ENCODE measurements at regions not wholly inside any gene's neighbourhood (a gene's known extent, or its start where the extent isn't known, plus 50 kb on each side); places are given as distances from the start of the nearest gene placed in this dataset.

DNA sequence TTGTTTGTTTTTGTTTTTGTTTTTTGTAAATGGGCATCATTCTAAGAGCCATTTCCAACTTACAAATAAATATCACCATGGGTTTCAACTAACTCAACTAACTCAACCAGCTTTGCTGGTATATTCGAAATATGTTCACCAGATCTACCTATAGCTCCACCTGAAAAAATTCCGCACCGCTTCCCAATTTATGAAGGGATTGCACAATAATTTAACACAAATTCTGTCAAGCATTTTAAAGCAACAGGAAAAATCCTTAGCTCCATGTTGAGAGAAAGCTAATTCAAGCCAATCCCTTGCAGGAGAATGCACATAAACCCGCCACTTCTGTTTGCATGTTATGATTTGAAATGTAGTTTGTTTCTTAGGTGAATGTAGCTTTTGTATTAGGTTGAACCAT is 417.8 kb downstream of the EFNB2 start:
- no peaks in the 10 kb centered on the region for H3K4me1 ChIP-seq (ENCODE audit: insufficient read depth, low read length, severe bottlenecking)
- H3K9me2 ChIP-seq (ENCODE audit: low read depth, low read length): no peaks in the 10 kb centered on the region
- no peaks in the 10 kb centered on the region for H3K27me3 ChIP-seq (ENCODE audit: insufficient read depth, low read length)
- H3K36me3 ChIP-seq (ENCODE audit: insufficient read depth, low read length): no peaks in the 10 kb centered on the region
- H3K4me2 ChIP-seq (ENCODE audit: low read length): no peak overlapping the region
- H4K20me1 ChIP-seq (ENCODE audit: insufficient read depth, low read length): no peaks in the 10 kb centered on the region
- no peak overlapping the region for H3K9ac ChIP-seq (ENCODE audit: low read length)
- no peak overlapping the region for H2AFZ ChIP-seq (ENCODE audit: low read length)
- H3K27ac ChIP-seq (ENCODE audit: low read depth, low read length, poor library complexity, severe bottlenecking): no peak overlapping the region
- H3K4me3 ChIP-seq (ENCODE audit: low read depth, low read length, poor library complexity, severe bottlenecking): no peak overlapping the region
- no peak for TF ChIP-seq EZH2 (IDR thresholded peaks at IDR 0.05; ENCODE audit: borderline replicate concordance, low read length)
- TF ChIP-seq, protein P1, sequence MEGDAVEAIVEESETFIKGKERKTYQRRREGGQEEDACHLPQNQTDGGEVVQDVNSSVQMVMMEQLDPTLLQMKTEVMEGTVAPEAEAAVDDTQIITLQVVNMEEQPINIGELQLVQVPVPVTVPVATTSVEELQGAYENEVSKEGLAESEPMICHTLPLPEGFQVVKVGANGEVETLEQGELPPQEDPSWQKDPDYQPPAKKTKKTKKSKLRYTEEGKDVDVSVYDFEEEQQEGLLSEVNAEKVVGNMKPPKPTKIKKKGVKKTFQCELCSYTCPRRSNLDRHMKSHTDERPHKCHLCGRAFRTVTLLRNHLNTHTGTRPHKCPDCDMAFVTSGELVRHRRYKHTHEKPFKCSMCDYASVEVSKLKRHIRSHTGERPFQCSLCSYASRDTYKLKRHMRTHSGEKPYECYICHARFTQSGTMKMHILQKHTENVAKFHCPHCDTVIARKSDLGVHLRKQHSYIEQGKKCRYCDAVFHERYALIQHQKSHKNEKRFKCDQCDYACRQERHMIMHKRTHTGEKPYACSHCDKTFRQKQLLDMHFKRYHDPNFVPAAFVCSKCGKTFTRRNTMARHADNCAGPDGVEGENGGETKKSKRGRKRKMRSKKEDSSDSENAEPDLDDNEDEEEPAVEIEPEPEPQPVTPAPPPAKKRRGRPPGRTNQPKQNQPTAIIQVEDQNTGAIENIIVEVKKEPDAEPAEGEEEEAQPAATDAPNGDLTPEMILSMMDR (IDR thresholded peaks at IDR 0.05; ENCODE audit: low read length): no peak
- H3K79me2 ChIP-seq (ENCODE audit: insufficient read depth, low read length): no peaks in the 10 kb centered on the region
- no peaks in the 10 kb centered on the region for H3K9me3 ChIP-seq (ENCODE audit: low read length)
- H3F3A ChIP-seq (ENCODE audit: insufficient read depth, low read length): no peaks in the 10 kb centered on the region

DNA sequence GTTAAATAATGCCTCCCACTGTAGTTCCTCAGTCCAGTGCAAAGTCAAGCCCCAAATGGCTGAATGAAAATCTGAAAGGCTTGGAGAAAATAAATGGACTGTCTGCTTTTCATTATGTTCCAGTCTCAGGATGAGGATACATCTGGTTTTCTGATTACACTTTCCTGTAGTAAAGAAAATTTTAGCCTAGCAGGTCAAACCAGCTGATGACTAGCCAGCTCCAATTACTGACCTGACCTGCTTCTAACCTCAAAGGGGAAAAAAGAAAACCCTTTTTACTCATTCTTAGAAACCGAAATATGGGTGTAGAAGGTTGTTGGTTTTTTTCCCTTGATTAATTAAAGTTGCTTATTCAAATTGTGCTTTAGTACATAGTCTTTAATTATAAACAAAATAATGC is 418.4 kb downstream of the EFNB2 start:
- Histone ChIP-seq H3K9me2 (ENCODE audit: low read depth, low read length) (no peaks in the 10 kb centered on the region), H3F3A (ENCODE audit: insufficient read depth, low read length) (no peaks in the 10 kb centered on the region), H2AFZ (ENCODE audit: low read length) (no peak overlapping the region), H3K27ac (ENCODE audit: low read depth, low read length, poor library complexity, severe bottlenecking) (no peak overlapping the region), H3K36me3 (ENCODE audit: insufficient read depth, low read length) (no peaks in the 10 kb centered on the region), H3K79me2 (ENCODE audit: insufficient read depth, low read length) (no peaks in the 10 kb centered on the region), H4K20me1 (ENCODE audit: insufficient read depth, low read length) (no peaks in the 10 kb centered on the region), H3K4me2 (ENCODE audit: low read length) (no peak overlapping the region), H3K9me3 (ENCODE audit: low read length) (no peaks in the 10 kb centered on the region), H3K9ac (ENCODE audit: low read length) (no peak overlapping the region), H3K4me3 (ENCODE audit: low read depth, low read length, poor library complexity, severe bottlenecking) (no peak overlapping the region), H3K27me3 (ENCODE audit: insufficient read depth, low read length) (no peaks in the 10 kb centered on the region), H3K4me1 (ENCODE audit: insufficient read depth, low read length, severe bottlenecking) (no peaks in the 10 kb centered on the region)
- TF ChIP-seq EZH2 (IDR thresholded peaks at IDR 0.05; ENCODE audit: borderline replicate concordance, low read length): no peak
- TF ChIP-seq, protein P1 (IDR thresholded peaks at IDR 0.05; ENCODE audit: low read length): no peak

- Histone ChIP-seq H3K27ac (ENCODE audit: low read depth, low read length, poor library complexity, severe bottlenecking) (no peak overlapping the region), H3K4me2 (ENCODE audit: low read length) (no peak overlapping the region), H3K79me2 (ENCODE audit: insufficient read depth, low read length) (no peaks in the 10 kb centered on the region), H3K27me3 (ENCODE audit: insufficient read depth, low read length) (no peaks in the 10 kb centered on the region), H4K20me1 (ENCODE audit: insufficient read depth, low read length) (no peaks in the 10 kb centered on the region), H3K9me3 (ENCODE audit: low read length) (no peaks in the 10 kb centered on the region), H3K9me2 (ENCODE audit: low read depth, low read length) (no peaks in the 10 kb centered on the region), H3K4me1 (ENCODE audit: insufficient read depth, low read length, severe bottlenecking) (no peaks in the 10 kb centered on the region), H3K36me3 (ENCODE audit: insufficient read depth, low read length) (no peaks in the 10 kb centered on the region), H2AFZ (ENCODE audit: low read length) (no peak overlapping the region), H3F3A (ENCODE audit: insufficient read depth, low read length) (no peaks in the 10 kb centered on the region), H3K9ac (ENCODE audit: low read length) (no peak overlapping the region), H3K4me3 (ENCODE audit: low read depth, low read length, poor library complexity, severe bottlenecking) (no peak overlapping the region)
- TF ChIP-seq, protein P1 (IDR thresholded peaks at IDR 0.05; ENCODE audit: low read length): no peak
- no peak for TF ChIP-seq EZH2 (IDR thresholded peaks at IDR 0.05; ENCODE audit: borderline replicate concordance, low read length)
Observed at GRCh38 chr13:106115081-106115480, 420.4 kb downstream of the EFNB2 start.
